ENCODE measurements at regions not wholly inside any gene's neighbourhood (a gene's known extent, or its start where the extent isn't known, plus 50 kb on each side); places are given as distances from the start of the nearest gene placed in this dataset.

DNA sequence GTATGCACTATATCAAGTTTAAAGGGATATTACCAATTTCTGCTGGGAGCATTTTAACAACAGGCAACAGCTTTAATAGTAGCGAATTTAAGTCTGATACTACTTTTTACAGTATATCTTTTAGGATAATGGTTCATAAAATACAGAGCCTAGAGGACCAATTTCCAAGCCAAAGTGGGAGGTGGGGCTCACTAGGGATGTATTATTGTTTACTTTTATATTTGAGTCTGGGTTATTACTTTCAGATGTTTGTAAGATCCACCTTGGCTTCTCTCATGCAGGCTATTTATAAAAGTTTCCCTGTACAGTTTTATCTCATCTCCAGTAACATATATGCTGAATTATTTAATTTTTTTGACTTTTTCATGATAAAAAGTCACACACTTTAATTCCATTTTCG, 242.0 kb downstream of the CMPK2 start:
- DNase-seq (ENCODE audit: low spot score), result no peak

DNA sequence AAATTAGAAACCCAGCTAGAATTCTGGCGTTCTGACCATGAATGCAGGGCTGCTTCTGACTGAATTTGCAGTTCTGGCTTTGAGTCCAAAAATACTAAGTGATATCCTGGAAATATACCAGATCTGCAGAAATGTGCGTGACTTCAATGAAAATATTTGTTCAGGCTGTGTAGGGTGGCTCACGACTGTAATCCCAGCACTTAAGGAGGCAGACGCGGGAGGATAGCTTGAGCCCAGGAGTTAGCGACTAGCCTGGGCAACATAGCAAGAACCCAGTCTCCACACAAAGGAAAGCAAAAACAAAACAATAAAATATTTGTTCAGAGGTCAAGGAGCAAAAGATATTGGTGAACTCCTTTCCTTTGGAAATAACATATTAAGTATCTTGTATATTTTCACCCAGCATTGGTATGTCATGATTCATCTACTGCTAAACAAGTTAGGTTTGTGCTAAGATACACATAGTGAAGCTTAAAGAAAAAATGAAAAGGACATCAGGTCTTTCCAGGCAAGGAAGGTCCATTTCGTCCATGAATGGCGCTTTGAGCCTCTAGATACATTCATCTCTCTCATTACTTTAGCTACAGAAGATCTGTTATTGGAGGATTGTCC, 239.2 kb downstream of the CMPK2 start:
- no peak for DNase-seq (ENCODE audit: low spot score)

DNA sequence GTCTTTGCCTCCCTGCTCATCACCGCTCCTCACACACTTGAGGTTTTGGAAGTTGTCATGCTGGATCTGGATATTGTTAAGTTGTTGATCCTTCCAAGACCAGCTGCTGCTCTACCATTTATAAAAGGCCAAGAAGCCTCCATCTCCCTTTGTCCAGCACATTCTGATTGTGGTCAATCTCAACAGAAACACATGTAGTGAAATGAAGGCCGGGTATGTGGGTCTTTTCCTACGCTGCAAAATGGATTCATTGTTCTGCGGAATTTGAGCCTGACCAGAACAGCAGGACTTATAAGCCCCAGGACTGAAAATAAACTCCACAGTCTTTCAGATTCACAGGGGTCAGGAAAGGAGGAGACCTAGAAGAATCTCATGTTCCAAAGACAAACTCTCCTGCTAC, 238.4 kb downstream of the CMPK2 start:
- DNase-seq (ENCODE audit: low spot score), result no peak

DNA sequence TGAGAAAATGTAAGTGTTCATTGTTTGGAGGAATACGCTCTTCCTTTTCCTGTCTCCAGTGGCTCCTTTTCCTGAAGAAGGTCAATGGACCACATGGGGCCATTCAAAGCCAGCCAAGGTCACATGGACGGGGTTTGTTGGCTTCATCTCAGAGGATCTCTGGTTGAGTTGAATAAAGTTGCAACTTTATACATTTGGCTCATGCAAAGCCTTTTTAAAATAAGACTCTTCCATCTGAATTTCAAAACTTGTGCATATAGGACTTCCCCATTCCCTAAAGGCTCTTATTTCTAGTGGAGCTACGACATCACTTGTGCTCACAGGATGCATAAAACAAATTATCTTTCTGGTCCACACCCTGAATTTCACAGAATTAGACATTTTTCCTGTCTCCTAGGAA, 235.5 kb downstream of the CMPK2 start:
- DNase-seq (ENCODE audit: low spot score), result no peak

DNA sequence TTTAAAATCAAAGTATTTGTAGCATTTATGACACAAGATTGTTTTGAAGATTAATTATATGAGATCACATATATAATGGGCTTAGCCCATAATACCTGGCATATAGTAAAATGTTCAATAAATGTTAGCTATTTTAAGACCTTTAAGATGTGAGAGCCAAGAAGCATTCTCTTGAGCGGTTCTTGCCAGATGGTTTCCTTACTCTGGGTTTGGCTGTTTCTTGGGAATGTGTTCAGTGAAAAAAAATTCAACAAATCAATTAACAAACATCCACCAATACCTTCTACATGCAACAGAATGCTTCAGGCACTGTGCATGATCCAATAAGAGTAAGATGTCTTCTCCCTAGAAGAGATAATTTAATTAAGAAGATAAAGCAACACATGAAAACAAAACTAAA, 230.4 kb downstream of the CMPK2 start:
- DNase-seq (ENCODE audit: low spot score), result no peak

DNA sequence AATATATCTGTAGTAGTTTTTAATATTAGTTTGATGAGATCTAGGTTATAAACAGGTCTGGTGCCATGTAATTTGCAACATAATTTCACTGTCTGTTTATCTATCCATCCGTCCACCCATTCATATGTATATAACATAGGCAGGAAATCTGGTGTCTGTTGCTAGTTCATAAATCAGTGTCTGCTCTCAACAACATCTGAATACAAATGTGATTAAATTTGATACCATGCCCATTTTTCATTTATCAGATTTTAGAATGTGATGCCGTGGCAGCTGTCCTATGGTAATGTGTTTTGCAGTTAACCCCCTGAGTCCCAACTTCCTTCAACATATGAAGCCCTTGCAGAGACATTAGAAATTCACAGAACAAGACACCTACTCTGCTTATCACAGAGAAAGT, 228.4 kb downstream of the CMPK2 start:
- no peak for DNase-seq (ENCODE audit: low spot score)

DNA sequence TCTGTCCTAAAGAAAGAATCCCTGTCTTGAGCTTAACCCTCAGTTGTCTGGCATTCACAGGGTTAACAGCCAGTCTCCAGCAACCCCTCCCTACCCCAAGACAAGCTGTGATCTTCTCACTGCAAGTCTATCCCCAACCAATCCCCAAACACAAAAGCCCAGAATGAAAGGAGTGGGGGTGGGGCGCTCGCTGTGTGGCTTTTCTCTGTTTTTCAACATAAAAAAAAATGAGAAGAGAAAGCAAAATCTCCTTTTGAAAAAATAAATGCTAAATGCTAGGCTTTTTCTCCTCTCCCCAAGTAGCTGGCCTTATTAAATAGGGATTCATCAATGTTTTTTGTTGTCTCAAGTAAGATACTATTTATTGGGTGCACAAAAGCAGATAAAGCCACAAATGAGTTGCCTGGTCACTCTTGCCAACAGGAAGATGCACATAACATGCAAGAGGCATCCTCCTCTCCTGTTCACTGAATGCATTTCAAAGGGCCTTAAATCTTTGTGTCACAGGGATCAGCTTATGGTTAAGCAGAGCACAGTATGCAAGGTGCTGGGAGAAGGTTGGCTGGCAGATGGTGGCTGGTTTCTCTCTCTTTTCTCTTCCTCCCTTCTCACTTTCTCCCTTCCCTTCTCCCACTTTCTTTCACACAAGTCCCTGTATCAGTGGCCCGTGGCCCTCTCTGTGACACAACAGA, 225.6 kb downstream of the CMPK2 start:
- DNase-seq (ENCODE audit: low spot score), result no peak

DNA sequence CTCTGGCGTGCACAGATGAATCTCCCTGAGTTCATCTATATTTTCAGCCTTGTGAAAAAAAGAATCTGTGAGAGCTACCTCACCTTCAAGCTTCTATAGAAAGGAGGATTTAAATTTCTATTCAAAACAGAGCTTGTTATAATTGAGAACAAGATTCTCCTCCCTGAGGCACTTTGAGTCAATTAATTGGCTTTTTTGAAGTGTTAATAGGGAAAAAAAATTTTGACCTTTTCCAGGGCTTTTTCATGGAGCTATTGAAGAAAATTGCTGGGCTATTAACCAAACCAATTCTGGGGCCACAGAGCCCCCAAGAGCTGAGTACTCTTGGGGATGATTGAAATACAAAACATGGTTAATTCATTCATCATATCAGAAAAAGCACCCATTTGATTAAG, 225.1 kb downstream of the CMPK2 start:
- DNase-seq (ENCODE audit: low spot score), result no peak

DNA sequence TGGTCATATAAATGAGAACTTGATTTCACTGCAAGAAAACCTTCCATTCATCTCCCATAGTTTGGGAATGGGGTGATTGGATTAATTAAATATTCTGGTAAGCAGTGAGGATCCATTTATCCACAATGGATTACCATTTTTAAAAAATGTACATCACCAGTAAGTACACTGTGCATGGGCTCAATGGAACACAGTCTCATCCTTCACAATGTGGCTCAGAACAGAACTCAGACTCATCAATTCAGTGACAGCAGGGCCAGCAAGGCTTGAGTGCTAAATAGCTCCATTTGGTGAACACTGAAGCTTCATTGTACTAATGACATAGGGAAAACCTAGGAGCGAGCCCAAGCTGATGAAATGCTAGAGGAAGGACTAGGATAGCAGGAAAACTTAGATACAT, 223.8 kb downstream of the CMPK2 start:
- DNase-seq (ENCODE audit: low spot score), result peak; percentile 11

DNA sequence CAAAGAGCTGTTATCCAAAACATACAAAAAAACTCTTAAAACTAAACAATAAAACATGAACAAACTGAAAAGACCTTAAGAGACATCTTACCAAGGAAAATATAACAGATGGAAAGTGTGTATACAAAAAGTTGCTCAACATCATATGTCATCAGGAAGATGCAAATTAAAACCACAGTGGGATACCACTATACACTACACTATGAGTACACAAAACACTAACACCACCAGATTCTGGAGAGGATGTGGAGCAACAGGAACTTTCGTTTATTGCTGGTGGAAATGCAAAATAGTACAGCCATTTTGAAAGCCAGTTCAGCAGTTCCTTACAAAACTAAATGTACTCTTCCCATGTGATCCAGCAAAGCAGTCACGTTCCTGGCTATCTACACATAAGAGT, 221.4 kb downstream of the CMPK2 start:
- no peak for DNase-seq (ENCODE audit: low spot score)

DNA sequence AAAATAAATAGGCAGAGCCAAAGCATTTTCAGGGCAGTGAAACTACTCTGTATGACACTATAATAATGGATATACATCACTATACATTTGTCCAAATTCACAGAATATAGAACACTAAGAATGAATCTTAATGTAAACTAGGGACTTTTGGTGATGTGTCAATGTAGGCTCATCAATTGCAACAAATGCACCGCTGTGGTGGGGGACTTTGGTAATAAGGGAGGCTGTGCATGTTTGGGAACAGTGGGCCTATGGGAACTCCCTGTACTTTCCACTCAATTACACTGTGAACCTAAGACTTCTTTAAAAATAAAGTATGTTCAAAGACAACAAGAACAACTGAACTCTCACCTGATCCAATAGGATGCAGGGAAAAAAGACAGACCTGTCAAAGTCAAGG, 220.7 kb downstream of the CMPK2 start:
- DNase-seq (ENCODE audit: low spot score), result no peak

DNA sequence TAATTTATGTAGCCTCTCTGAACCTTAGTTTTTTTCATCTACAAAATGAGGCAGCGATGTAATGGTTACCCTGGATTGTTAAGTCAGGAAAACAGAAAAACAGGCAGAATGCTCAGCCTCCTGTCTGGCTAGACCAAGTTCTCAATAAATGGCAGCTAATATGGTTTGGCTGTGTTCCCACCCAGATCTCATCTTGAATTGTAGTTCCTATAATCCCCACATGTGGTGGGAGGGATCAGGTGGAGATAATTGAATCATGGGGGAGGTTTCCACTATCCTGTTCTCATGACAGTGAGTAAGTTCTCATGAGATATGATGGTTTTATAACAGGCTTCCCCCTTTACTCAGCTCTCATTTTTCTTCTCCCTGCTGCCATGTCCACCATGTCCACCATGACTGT, 220.0 kb downstream of the CMPK2 start:
- no peak for DNase-seq (ENCODE audit: low spot score)

DNA sequence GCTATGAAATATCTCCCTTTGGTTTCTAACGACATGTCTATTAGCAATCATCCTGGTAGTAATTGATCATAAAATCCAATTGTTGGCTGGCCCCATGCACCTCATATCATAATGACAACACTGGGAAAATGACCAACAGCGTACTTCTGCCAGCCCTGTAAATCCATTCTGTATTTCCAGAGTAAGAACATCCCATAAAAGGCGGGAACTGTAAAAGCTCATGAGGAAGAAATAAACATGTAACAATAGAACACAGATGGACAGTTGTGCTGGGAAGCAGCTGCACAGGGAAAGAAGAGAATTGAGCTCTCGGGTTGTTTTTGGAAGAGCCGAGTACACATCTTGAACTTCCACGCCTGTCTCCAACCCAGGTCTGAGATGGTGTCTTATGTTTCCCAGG, 218.7 kb downstream of the CMPK2 start:
- no peak for DNase-seq (ENCODE audit: low spot score)

DNA sequence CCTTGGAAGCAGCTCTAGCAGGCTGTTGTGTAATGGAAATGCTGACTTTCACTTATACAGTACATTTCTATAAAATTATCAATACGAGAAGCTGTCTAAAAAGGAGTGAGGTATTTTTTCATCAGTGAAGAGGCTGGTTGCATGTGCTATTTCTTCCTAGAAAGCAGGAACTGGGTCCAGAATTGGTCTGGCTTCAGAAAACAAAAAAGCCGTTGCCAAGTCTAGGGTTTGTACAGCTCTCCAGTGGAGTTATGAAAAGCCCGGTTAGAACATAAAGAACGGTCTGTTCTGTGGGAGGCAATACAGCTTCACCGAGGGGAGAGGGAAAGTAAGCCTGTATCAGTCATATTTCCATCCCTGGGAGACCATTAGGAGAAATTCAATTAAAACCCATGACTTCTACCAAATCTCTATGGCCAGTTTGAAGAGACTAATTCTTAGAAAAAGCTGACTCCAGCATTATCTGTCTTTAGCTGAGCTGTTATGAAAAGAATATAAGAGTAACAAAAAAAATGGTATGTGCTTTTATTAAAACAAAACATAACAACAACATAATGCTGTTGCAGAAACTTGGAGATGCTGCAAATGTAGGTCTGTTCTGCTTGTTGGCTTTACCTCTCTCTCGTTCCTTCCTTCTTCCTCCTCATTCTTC, 217.0 kb downstream of the CMPK2 start:
- peak; percentile 17 for DNase-seq (ENCODE audit: low spot score)

DNA sequence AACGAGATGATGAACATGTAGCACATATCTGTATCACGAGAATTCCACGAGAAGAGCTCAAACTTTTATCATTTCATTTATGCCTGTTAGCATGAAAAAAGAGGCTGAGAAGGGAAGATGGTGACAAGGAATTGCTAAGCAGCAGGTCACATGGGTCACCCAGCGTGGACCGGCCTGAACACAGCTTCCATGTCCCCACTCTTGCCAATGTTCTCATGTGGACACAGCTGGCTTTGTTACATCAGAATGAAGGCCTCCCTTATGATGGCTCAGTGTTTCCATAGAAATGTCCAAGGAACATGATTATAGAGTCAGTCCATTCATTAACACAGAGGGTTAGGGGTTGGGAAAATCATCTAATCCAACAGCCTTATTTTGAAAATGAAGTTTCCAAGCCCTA, 215.4 kb downstream of the CMPK2 start:
- DNase-seq (ENCODE audit: low spot score), result peak; percentile 63

DNA sequence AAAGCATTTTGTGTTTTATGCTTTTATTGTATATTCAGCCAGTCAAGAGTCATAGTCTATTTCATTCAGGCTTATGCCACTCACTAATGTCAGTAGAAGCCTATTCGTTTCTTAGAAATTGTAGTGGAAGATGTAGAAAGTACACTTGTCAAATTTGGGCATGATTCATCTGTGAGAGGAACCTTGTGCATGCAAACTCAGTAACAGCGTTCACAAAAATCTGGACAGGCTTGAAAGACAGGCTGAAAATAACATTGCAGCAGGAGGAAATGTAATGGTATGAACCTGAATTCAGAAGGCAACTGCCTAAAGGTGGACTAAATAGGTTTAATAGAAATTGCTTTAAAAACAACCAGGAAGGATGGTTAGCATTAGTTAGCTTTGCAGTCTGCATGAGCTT, 213.5 kb downstream of the CMPK2 start:
- DNase-seq (ENCODE audit: low spot score), result no peak

DNA sequence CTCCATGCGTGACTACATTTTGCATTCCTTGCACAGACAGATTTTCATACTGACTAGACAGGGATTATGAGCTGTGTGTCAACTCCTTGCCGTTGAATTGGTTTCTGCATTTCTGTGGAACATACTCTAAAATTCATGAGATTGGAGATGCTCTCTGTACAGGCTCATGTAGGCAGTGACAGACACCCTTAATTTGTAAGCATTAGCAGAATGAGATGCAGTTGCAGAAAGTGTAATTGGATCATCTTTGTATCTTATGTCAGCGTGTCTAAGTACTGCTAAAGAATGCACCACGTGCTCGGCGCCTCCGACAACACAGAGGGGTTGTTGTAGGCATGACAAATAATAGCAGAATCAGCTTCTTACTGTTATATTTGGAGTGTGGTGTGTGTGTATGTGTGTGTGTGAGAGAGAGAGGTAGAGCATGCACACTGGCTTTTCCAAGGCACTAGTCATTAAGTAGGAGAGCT, 212.4 kb downstream of the CMPK2 start:
- DNase-seq (ENCODE audit: low spot score), result peak; percentile 32

DNA sequence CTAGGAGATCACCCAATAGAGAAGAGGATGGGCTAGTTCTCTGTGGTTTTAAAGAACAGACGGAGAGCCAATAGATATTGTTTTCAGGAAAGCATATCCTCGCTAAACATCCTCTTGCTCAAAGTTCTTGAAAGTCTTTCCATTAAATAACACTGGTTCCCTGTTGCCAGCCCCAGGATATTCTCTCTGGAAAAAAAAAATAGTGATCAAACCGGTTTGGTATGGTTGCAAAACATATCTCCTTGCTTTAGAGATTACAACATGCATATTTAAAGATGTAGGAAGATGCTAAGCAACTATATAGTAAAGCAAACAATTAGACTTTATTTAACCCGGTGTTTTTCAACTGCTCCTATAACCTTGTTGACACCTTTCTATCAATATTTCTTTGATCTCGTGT, 211.4 kb downstream of the CMPK2 start:
- DNase-seq (ENCODE audit: low spot score), result no peak

DNA sequence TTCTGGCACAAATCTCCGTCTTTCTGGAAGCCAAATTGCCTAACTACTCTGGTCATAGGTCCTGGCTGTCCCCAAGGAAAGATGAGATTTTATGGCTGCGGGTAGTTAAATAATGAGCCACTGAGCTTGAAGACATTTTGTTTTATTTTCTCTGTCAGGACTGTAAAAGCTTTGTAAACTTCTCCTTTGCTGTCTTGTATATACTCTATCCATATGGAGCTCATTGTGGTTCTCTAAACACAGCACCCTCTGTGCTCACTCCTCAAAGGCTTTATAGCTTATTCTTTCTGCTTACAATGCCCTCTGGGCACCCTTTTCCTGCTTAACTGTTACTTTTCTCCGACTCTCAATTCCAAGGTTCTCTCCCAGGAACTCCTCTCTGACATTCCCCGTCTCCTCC, 209.1 kb downstream of the CMPK2 start:
- no peak for DNase-seq (ENCODE audit: low spot score)

DNA sequence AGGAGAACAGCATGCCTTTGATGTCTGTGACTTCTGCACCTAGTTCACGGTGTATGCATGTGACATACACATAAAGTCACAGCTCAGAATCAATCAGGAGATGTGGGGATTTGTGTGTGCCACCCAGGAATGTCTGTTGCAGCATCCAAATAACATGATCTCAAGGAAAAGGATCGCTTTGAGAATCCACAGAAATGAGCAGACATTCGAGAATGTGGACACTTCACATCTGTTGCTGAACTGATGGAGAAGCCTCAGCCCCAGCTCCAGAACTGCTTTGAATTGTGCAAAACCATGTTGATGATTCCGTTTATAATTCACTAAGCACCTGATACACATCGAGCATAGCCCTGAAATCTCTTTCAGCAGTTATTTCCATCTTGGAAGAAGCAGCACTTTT, 208.6 kb downstream of the CMPK2 start:
- no peak for DNase-seq (ENCODE audit: low spot score)

DNA sequence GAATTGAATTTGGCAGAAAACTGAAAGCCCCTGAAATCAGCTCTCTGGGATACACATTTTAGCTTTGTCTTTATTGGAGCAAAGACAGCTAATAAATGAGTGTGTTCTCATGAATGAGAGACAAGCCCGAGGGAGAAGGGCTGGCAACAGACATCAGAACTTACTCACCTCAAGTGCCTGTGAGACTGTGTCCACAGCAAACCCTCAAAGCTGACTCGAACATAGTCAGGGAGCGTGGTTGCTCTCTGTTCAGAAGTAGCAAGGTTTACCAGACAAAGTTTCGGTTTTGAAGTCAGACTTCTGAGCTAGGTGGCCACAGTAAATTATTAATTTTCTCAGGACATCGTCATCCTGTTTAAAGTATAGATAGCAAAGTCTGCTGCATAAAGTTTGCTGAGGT, 207.9 kb downstream of the CMPK2 start:
- no peak for DNase-seq (ENCODE audit: low spot score)

DNA sequence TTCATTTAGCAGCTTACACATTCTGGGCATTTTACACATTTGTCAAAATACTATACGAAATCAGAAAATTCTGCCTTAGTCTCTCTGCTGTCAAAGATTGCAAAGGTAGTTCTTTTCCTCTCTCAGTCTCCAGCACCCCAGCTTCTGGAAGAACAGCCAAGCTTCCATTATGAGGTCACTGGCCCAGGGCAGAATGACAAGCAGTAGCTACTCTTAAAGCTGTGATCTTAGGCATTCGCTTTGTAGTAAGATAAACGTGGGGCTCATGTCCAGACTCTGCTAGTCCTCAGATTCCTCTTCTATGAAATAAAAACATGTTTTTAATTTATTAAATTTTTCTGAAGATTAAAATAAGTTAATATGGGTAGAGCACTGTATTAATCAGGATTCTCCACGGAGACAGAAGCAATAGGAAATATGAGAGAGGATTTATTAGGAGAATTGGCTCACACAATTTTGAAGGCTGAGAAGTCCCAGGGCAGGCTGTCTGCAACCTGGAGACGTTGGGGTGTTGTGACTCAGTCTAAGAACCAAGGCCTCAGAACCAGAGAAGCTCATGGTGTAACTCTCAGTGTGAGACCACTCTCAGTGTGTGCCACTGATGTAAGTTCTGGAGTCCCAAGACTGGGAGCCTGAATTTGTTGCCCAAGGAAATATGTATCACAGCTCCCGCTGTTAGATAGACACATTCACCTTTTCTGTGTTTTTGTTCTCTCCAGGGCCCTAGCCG, 201.2 kb downstream of the CMPK2 start:
- DNase-seq (ENCODE audit: low spot score), result no peak

Measured in putamen (tissue), 1 donor.